Omental fat pad (tissue), 3 donors: ENCODE measurements at regions not wholly inside any gene's neighbourhood (a gene's known extent, or its start where the extent isn't known, plus 50 kb on each side); places are given as distances from the start of the nearest gene placed in this dataset.
"Not testable (repeated sequence)": the region's sequence is repeated elsewhere in the genome, so short reads cannot be mapped to it uniquely, and the experiment has no call there.

ENCODE experiments used
- ATAC-seq: fragments of 150-250 bp; one replicate; pipeline ENCODE4 v1.9.1; 2016; ENCODE audit warnings: mild to moderate bottlenecking, moderate library complexity; ENCODE audit not compliant: low FRiP score
- DNase-seq: peaks from one replicate; pipeline ENCODE4 v3.0.0-alpha.2; 2019; ENCODE audit warnings: low spot score
- CTCF ChIP-seq, 3 donors: fragments of 450-650 bp; IDR thresholded peaks; one replicate each; pipeline ENCODE4 v1.5.1; 2016 to 2017; ENCODE audit warnings: antibody characterized with exemption in 3 of 3, mild to moderate bottlenecking in 3 of 3, moderate library complexity in 2 of 3

- ATAC-seq (no peak), DNase-seq (no peak)
- TF ChIP-seq CTCF (IDR thresholded peaks at IDR 0.05) = no peak
Observed at GRCh38 chr2:228771774-228772173, 499.3 kb downstream of the PID1 start.

- no peak for DNase-seq
- peak; percentile 28 for ATAC-seq
- TF ChIP-seq CTCF (IDR thresholded peaks at IDR 0.05) = no peak
Observed at GRCh38 chr2:228771315-228771714, 499.8 kb downstream of the PID1 start.

- TF ChIP-seq CTCF (IDR thresholded peaks at IDR 0.05) = no peak
- ATAC-seq (peak; percentile 67), DNase-seq (no peak)
Observed at GRCh38 chr2:228768818-228769217, 502.3 kb downstream of the PID1 start.

DNA sequence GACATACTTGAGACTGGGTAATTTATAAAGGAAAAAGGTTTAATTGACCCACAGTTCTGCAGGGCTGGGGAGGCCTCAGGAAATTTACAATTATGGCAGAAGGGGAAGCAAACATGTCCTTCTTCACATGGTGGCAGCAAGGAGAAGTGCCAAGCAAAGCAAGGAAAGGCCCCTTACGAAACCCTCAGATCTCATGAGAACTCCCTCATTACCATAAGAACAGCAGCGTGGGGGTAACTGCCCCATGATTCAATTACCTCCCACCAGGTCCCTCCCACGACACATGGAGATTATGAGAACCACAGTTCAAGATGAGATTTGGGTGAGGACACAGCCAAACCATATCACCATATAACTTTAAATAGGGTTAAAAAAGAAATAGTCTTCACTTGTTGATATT, 502.9 kb downstream of the PID1 start:
- not testable (repeated sequence) for ATAC-seq, DNase-seq

- no peak for ATAC-seq
- DNase-seq = no peak
- no peak for TF ChIP-seq CTCF (IDR thresholded peaks at IDR 0.05)
Observed at GRCh38 chr2:228767196-228767595, 503.9 kb downstream of the PID1 start.

- DNase-seq = no peak
- TF ChIP-seq CTCF (IDR thresholded peaks at IDR 0.05) = no peak
- no peak for ATAC-seq
Observed at GRCh38 chr2:228763379-228763981, 507.6 kb downstream of the PID1 start.

- no peak for TF ChIP-seq CTCF (IDR thresholded peaks at IDR 0.05)
- DNase-seq (no peak), ATAC-seq (no peak)
Observed at GRCh38 chr2:228762565-228762964, 508.5 kb downstream of the PID1 start.

DNA sequence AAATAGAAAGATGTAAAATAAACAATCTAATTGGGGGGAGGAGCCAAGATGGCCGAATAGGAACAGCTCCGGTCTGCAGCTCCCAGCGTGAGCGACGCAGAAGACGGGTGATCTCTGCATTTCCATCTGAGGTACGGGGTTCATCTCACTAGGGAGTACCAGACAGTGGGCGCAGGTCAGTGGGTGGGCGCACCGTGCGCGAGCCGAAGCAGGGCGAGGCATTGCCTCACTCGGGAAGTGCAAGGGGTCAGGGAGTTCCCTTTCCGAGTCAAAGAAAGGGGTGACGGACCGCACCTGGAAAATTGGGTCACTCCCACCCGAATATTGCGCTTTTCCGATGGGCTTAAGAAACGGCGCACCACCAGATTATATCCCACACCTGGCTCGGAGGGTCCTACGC, 515.4 kb downstream of the PID1 start:
- not testable (repeated sequence) for ATAC-seq, DNase-seq
